ENCODE measurements at regions not wholly inside any gene's neighbourhood (a gene's known extent, or its start where the extent isn't known, plus 50 kb on each side); places are given as distances from the start of the nearest gene placed in this dataset.
A peak's percentile ranks its signal among the peaks of the same experiment; 100 is the strongest.

- peak in 3 of 4 donors; percentile 18 to 49 (median 34) for ATAC-seq
- 70% methylated on average over 2 of the region's 3 CpGs for WGBS (ENCODE audit: insufficient coverage, low coverage, low lambda C conversion rate, missing lambda C conversion rate)
- intact Hi-C loops (cut with DNase I): loop anchor here in 1 of 2 donors (10.0 kb wide), 1 partner anchor 193 kb away; no protein-coding TSS in a partner anchor
Measured at GRCh38 chr12:127297327-127297726, 969.6 kb upstream of the TMEM132C start.

GRCh38 chr12:127300075-127300474 is 966.9 kb upstream of the TMEM132C start:
- WGBS (ENCODE audit: insufficient coverage, low coverage, low lambda C conversion rate, missing lambda C conversion rate): 49% methylated on average over 3 of the region's 4 CpGs
- H3K4me1 ChIP-seq: no peaks in the 10 kb centered on the region

More at GRCh38 chr12:127297327-127297726, 969.6 kb upstream of the TMEM132C start:
- Histone ChIP-seq H3K27ac (no peak overlapping the region), H3K36me3 (no peaks in the 10 kb centered on the region), H3K4me1 (no peaks in the 10 kb centered on the region), H3K9me3 (no peaks in the 10 kb centered on the region), H3K27me3 (no peaks in the 10 kb centered on the region), H3K4me3 (no peak overlapping the region)
- TF ChIP-seq POLR2A (IDR thresholded peaks at IDR 0.05): no peak
- no peak for TF ChIP-seq CTCF (IDR thresholded peaks at IDR 0.05)
- DNase-seq: no peak

GRCh38 chr12:127300753-127301152 is 966.2 kb upstream of the TMEM132C start:
- Histone ChIP-seq H3K36me3 (no peaks in the 10 kb centered on the region), H3K27ac (no peak overlapping the region), H3K4me1 (no peaks in the 10 kb centered on the region), H3K9me3 (no peaks in the 10 kb centered on the region), H3K4me3 (no peak overlapping the region), H3K27me3 (no peaks in the 10 kb centered on the region)
- intact Hi-C loops (cut with DNase I): loop anchor here in 1 of 2 donors (10.0 kb wide), 1 partner anchor 186 kb away; no protein-coding TSS in a partner anchor
- WGBS (ENCODE audit: insufficient coverage, low coverage, low lambda C conversion rate, missing lambda C conversion rate): 40% methylated on average over 3 of the region's 3 CpGs
- DNase-seq (no peak), ATAC-seq (no peak)
- TF ChIP-seq CTCF (IDR thresholded peaks at IDR 0.05): no peak
- TF ChIP-seq POLR2A (IDR thresholded peaks at IDR 0.05): no peak

More at GRCh38 chr12:127300075-127300474, 966.9 kb upstream of the TMEM132C start:
- TF ChIP-seq CTCF (IDR thresholded peaks at IDR 0.05) (no peak), POLR2A (IDR thresholded peaks at IDR 0.05) (no peak)
- H3K27me3 ChIP-seq: no peaks in the 10 kb centered on the region
- no peaks in the 10 kb centered on the region for H3K9me3 ChIP-seq
- no peak overlapping the region for H3K4me3 ChIP-seq
- DNase-seq (no peak), ATAC-seq (no peak)
- no peak overlapping the region for H3K27ac ChIP-seq
- intact Hi-C loops (cut with DNase I): loop anchor here in 1 of 2 donors (10.0 kb wide), 1 partner anchor 185 kb away; no protein-coding TSS in a partner anchor
- no peaks in the 10 kb centered on the region for H3K36me3 ChIP-seq

- H3K4me1 ChIP-seq: no peaks in the 10 kb centered on the region
- no peak for TF ChIP-seq CTCF (IDR thresholded peaks at IDR 0.05)
- TF ChIP-seq POLR2A (IDR thresholded peaks at IDR 0.05): no peak
- H3K27ac ChIP-seq: no peak overlapping the region
- H3K4me3 ChIP-seq: no peak overlapping the region
- H3K9me3 ChIP-seq: no peaks in the 10 kb centered on the region
- no peaks in the 10 kb centered on the region for H3K27me3 ChIP-seq
- intact Hi-C loops (cut with DNase I): loop anchor here in 1 of 2 donors (10.0 kb wide), 1 partner anchor 187 kb away; no protein-coding TSS in a partner anchor
- ATAC-seq: no peak
- H3K36me3 ChIP-seq: no peaks in the 10 kb centered on the region
- WGBS (ENCODE audit: insufficient coverage, low coverage, low lambda C conversion rate, missing lambda C conversion rate): 47% methylated on average over 1 of the region's 1 CpG
- DNase-seq: no peak
Measured at GRCh38 chr12:127301876-127302275, 965.1 kb upstream of the TMEM132C start.
